Erythroblast (primary cell): ENCODE measurements at regions not wholly inside any gene's neighbourhood (a gene's known extent, or its start where the extent isn't known, plus 50 kb on each side); places are given as distances from the start of the nearest gene placed in this dataset.
"Not testable (repeated sequence)": the region's sequence is repeated elsewhere in the genome, so short reads cannot be mapped to it uniquely, and the experiment has no call there.

Experiments used
- GATA1 ChIP-seq: IDR thresholded peaks from 2 replicates; pipeline ENCODE4 v1.6.1; 2011; ENCODE audit warnings: low read depth, mild to moderate bottlenecking, control low read depth, low read length, moderate library complexity
- POLR2A ChIP-seq: IDR thresholded peaks from 2 replicates; pipeline ENCODE4 v1.6.1; 2011; ENCODE audit warnings: mild to moderate bottlenecking, low read length

- not testable (repeated sequence) for TF ChIP-seq POLR2A, GATA1
Observed at GRCh38 chr3:94846251-94846650, 783.4 kb downstream of the NSUN3 start.
